ENCODE measurements at regions not wholly inside any gene's neighbourhood (a gene's known extent, or its start where the extent isn't known, plus 50 kb on each side); places are given as distances from the start of the nearest gene placed in this dataset.
"Not testable (repeated sequence)": the region's sequence is repeated elsewhere in the genome, so short reads cannot be mapped to it uniquely, and the experiment has no call there.

DNA sequence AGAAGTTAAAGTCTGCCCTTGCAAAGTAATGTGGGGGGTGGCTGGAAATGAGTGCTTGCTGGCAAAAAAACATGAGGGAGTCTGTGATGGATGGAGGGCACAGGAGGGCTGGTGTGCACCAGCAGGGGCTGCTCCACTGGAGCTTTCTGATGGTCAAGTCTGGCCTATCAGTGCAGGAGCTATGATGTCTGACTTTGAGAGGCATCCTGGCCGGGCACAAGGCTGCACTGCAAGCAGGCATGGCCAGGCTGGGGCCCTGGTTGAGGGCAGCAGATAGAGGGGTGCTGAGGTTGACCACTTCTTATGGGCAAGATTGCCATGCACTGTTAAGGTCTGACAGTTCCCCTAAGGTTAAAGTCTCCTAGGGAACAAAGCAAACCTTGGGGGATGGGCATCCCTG lies 1140.2 kb downstream of the FAM133A start:
- Mint-ChIP-seq H3K4me3 (no peak overlapping the region), H3K27ac (no peak overlapping the region), H3K36me3 (no peaks in the 10 kb centered on the region), H3K27me3 (no peaks in the 10 kb centered on the region), H3K9me3 (no peaks in the 10 kb centered on the region), H3K4me1 (ENCODE audit: low read depth) (no peaks in the 10 kb centered on the region)
- ChIA-PET POLR2A (no interaction called here), CTCF (no interaction called here)
- no peak for DNase-seq
- intact Hi-C loops (cut with micrococcal nuclease) = no loop called here

DNA sequence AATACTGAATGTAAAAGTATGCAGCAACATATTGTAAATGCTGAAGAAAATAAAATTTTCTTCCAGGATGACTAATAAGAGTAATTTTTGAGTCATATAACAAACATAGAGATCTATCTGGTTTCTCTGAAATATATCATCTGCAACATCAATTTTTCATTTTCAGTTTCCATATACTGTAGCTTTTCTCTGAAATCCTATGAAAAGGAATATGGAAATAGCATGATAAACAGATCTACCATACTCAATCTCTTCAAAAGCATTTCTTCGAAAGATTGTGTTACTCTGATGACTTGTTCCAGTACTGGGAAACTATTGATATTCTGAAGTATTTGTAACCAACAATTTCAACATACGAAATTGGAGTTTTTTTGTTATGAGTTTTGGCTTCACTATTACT lies 1156.7 kb downstream of the FAM133A start:
- Mint-ChIP-seq H3K27ac (no peak overlapping the region), H3K4me1 (ENCODE audit: low read depth) (no peaks in the 10 kb centered on the region), H3K9me3 (no peaks in the 10 kb centered on the region), H3K36me3 (no peaks in the 10 kb centered on the region), H3K4me3 (no peak overlapping the region), H3K27me3 (no peaks in the 10 kb centered on the region)
- ChIA-PET CTCF (no interaction called here), POLR2A (no interaction called here)
- no peak for DNase-seq
- intact Hi-C loops (cut with micrococcal nuclease) = no loop called here

DNA sequence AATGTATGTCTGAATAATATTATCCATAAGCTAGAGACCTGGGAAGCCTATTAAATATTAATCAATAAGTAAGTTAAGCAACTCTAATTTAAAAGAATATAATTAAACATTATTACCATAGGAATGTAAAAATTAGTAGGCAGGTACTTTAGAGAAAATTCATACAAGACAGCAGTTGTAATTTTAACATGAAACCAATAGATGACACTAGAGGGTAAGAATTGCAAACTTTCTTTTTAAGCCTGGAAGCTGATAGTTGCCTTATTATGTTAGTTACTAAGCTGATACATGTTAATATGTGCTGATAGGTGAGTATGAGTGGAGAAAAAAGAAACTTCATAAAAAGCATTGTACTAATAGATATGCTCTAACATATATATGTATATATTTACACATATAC lies 1157.4 kb downstream of the FAM133A start:
- no peak for DNase-seq
- Mint-ChIP-seq H3K4me1 (ENCODE audit: low read depth) (no peaks in the 10 kb centered on the region), H3K36me3 (no peaks in the 10 kb centered on the region), H3K9me3 (no peaks in the 10 kb centered on the region), H3K4me3 (no peak overlapping the region), H3K27me3 (no peaks in the 10 kb centered on the region), H3K27ac (no peak overlapping the region)
- intact Hi-C loops (cut with micrococcal nuclease) = no loop called here
- CTCF ChIA-PET = no interaction called here
- POLR2A ChIA-PET = no interaction called here

DNA sequence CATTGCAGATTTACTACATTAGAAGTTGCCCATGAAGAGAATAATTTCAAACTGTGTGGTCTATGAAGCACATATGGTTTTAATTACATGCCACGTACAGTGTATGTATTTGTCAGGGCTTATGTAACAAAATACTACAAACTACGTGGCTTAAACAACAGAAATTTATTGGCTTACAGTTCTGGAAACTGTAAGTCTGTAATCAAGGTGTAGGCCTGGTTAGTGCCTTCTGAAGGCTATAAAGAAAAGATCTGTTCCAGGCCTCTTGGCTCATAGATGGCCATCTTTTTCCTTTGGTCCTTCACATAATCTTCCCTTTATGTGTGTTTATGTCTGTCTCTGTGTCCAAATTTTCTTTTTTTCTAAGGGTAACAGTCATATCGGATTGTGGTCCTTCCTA lies 1160.2 kb downstream of the FAM133A start:
- no peak overlapping the region for H3K27ac Mint-ChIP-seq
- CTCF ChIA-PET = no interaction called here
- H3K4me3 Mint-ChIP-seq = no peak overlapping the region
- no peaks in the 10 kb centered on the region for H3K36me3 Mint-ChIP-seq
- POLR2A ChIA-PET = no interaction called here
- DNase-seq = no peak
- H3K4me1 Mint-ChIP-seq (ENCODE audit: low read depth) = no peaks in the 10 kb centered on the region
- intact Hi-C loops (cut with micrococcal nuclease) = no loop called here
- H3K9me3 Mint-ChIP-seq = no peaks in the 10 kb centered on the region
- no peaks in the 10 kb centered on the region for H3K27me3 Mint-ChIP-seq

DNA sequence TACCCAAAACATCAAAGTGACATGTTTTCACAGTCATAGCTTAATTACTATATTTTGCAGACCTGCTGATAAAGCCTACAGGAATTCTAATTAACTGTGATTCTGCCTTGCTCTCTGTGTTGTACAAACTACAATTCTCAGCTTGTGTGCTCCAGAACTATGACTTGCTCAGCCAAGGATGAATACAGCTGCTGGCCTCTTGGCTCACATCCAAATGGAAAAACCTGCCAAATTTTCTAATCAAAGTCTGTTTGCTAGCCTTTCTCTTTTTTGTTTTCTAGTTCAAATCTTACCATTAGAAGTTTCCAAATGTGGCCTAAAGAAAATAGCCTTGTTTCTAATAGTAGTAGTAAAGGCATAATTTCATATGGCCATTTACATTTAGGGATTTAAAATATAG lies 1176.8 kb downstream of the FAM133A start:
- H3K9me3 Mint-ChIP-seq = no peaks in the 10 kb centered on the region
- no peak overlapping the region for H3K4me3 Mint-ChIP-seq
- ChIA-PET CTCF (no interaction called here), POLR2A (no interaction called here)
- H3K27ac Mint-ChIP-seq = no peak overlapping the region
- H3K36me3 Mint-ChIP-seq = no peaks in the 10 kb centered on the region
- intact Hi-C loops (cut with micrococcal nuclease) = no loop called here
- H3K27me3 Mint-ChIP-seq = no peaks in the 10 kb centered on the region
- no peak for DNase-seq
- no peaks in the 10 kb centered on the region for H3K4me1 Mint-ChIP-seq (ENCODE audit: low read depth)

DNA sequence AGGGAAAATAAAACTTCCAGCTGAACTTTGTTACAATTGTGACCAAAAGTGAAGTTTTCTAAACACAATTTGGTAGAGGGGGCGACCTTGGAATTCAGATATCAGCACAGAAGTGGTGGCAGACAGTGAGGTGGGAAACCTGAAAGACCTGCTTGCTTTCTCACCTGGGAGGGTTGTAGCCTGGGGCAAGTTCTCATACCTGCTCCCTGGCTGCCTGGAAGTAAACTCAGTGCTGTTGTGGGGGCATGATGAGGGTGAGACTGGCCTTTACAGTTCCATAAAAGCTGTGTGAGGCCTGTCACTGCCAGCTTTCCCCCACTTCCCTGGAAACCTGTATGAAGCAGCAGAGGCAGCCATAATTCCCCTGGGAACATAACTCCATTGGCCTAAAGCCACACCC lies 1180.2 kb downstream of the FAM133A start:
- H3K27me3 Mint-ChIP-seq = no peaks in the 10 kb centered on the region
- H3K36me3 Mint-ChIP-seq = no peaks in the 10 kb centered on the region
- POLR2A ChIA-PET = no interaction called here
- intact Hi-C loops (cut with micrococcal nuclease) = no loop called here
- H3K27ac Mint-ChIP-seq = no peak overlapping the region
- CTCF ChIA-PET = no interaction called here
- peaks cover 11% of the 10 kb centered on the region for H3K9me3 Mint-ChIP-seq
- no peak for DNase-seq
- H3K4me1 Mint-ChIP-seq (ENCODE audit: low read depth) = no peaks in the 10 kb centered on the region
- no peak overlapping the region for H3K4me3 Mint-ChIP-seq

DNA sequence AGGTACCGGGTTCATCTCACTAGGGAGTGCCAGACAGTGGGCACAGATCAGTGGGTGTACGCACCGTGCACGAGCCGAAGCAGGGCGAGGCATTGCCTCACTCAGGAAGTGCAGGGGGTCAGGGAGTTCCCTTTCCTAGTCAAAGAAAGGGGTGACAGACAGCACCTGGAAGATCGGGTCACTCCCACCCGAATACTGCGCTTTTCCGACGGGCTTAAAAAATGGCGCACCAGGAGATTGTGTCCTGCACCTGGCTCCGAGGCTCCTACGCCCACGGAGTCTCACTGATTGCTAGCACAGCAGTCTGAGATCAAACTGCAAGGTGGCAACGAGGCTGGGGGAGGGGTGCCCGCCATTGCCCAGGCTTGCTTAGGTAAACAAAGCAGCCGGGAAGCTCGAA lies 1188.5 kb downstream of the FAM133A start:
- H3K9me3 Mint-ChIP-seq; H3K27me3 Mint-ChIP-seq; H3K4me1 Mint-ChIP-seq (ENCODE audit: low read depth); H3K36me3 Mint-ChIP-seq; H3K4me3 Mint-ChIP-seq; POLR2A ChIA-PET; DNase-seq; CTCF ChIA-PET; H3K27ac Mint-ChIP-seq; intact Hi-C loops (cut with micrococcal nuclease): not testable (repeated sequence)

DNA sequence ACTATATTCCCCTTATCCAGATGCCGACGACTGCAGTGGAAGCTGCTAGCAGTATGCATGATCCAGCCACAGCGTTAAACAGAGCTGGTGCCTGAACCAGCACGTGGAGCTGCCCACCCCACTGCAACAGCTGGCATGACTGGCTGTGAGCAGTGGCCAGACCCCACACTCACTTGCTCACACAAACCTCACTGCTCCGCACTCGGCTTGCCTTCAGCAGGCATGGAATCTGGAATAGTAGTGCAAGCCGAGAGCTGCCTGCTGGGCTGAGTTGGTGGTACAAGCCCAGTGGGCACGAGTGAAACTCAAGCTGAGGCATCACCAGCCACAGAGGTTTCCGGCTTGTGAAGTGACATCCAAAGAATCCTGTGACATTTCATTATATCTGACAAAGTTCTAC lies 1197.6 kb downstream of the FAM133A start:
- DNase-seq = no peak
- no peak overlapping the region for H3K4me3 Mint-ChIP-seq
- CTCF ChIA-PET = interaction anchor here (0.7 kb wide), 1 partner anchor 559 kb away, joined by 3 read pairs; no protein-coding TSS in a partner anchor
- no peaks in the 10 kb centered on the region for H3K27me3 Mint-ChIP-seq
- H3K36me3 Mint-ChIP-seq = no peaks in the 10 kb centered on the region
- intact Hi-C loops (cut with micrococcal nuclease) = no loop called here
- H3K4me1 Mint-ChIP-seq (ENCODE audit: low read depth) = no peaks in the 10 kb centered on the region
- peaks cover 4% of the 10 kb centered on the region for H3K9me3 Mint-ChIP-seq
- POLR2A ChIA-PET = no interaction called here
- H3K27ac Mint-ChIP-seq = no peak overlapping the region

DNA sequence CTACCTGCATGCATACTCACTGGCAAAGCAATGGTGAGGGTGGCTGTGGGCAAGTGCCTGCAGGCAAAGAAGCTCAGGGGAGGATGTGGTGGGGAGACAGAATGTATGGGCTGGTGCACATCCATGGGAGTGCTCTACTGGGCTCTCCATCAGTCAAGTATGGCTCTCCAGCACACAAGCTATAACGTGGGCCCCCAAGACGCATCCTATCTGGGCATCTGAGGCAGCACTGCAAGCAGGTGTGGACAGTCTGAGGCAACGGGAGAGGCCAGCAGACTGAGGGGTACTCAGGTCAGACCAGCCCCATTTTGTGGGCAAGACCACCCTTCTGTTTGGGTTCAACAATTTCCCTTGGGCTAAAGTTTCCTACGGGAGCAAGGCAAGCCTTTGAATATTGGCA lies 1227.8 kb downstream of the FAM133A start:
- DNase-seq = no peak
- Mint-ChIP-seq H3K27ac (no peak overlapping the region), H3K36me3 (no peaks in the 10 kb centered on the region), H3K27me3 (no peaks in the 10 kb centered on the region), H3K4me1 (ENCODE audit: low read depth) (no peaks in the 10 kb centered on the region), H3K9me3 (peaks cover 6% of the 10 kb centered on the region), H3K4me3 (no peak overlapping the region)
- ChIA-PET CTCF (no interaction called here), POLR2A (no interaction called here)
- intact Hi-C loops (cut with micrococcal nuclease) = no loop called here

DNA sequence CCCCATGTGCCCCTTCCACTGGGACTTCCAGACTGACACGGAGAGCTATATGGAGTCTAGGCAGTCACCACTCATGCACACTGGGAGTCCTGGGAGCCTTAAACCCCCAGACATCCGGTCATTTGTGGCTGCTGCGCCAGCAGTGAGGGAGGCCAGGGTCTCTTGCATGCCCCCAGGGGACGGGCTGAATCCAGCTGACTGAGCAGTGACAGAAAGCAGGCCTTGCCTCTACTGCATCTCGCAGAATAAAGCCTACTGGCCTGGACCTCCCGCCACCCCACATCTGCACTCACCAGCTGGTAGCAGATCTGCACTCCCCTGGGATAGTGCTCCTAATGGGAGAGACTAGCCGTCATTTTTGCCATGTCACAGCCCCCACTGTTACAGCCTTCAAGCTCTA lies 1234.2 kb downstream of the FAM133A start:
- no peaks in the 10 kb centered on the region for H3K27me3 Mint-ChIP-seq
- intact Hi-C loops (cut with micrococcal nuclease) = no loop called here
- no peaks in the 10 kb centered on the region for H3K9me3 Mint-ChIP-seq
- H3K27ac Mint-ChIP-seq = no peak overlapping the region
- H3K4me1 Mint-ChIP-seq (ENCODE audit: low read depth) = no peaks in the 10 kb centered on the region
- no peak overlapping the region for H3K4me3 Mint-ChIP-seq
- no peaks in the 10 kb centered on the region for H3K36me3 Mint-ChIP-seq
- DNase-seq = no peak
- CTCF ChIA-PET = no interaction called here
- POLR2A ChIA-PET = no interaction called here

DNA sequence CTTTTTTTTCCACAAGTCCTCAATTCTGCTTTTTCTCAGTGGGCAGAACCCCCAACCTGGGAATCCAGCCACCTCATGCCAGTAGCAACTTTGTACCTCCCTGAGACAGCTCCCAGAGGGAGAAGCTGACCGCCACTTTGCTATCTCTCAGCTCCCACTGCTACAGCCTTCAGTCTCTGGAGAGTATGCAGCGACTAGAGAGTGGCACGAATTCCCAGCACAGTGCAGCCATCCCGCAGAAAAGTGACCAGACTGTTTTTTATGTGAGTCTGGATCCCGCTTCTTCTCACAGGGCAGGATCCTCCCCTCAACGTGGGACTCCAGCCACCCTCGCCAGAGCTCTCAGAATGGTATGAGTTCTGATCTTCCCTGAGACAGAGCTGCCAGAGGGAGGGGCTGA lies 1234.6 kb downstream of the FAM133A start:
- Mint-ChIP-seq H3K9me3 (no peaks in the 10 kb centered on the region), H3K4me3 (no peak overlapping the region), H3K4me1 (ENCODE audit: low read depth) (no peaks in the 10 kb centered on the region), H3K36me3 (no peaks in the 10 kb centered on the region), H3K27ac (no peak overlapping the region), H3K27me3 (no peaks in the 10 kb centered on the region)
- ChIA-PET POLR2A (no interaction called here), CTCF (no interaction called here)
- intact Hi-C loops (cut with micrococcal nuclease) = no loop called here
- DNase-seq = no peak

DNA sequence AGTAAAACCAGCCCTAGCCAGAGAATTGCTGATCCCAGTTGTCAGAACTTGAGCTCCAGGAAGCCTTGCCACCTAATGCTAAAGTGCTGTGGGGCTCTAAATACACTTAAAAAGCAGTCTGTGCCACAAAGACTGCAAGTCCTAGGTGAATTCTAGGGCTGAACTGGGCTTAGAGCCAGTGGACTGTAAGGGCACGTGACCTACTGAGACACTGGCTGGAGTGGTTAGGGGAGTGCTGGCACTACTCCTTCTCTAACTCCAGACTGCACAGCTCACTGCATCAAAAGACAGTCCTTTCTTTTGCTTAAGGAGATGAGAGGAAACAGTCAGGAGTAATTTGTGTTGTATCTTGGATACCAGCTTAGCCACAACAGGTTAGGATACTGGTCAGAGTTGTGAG lies 1240.2 kb downstream of the FAM133A start:
- no peaks in the 10 kb centered on the region for H3K27me3 Mint-ChIP-seq
- H3K9me3 Mint-ChIP-seq = no peaks in the 10 kb centered on the region
- POLR2A ChIA-PET = no interaction called here
- H3K36me3 Mint-ChIP-seq = no peaks in the 10 kb centered on the region
- no peak overlapping the region for H3K4me3 Mint-ChIP-seq
- intact Hi-C loops (cut with micrococcal nuclease) = no loop called here
- CTCF ChIA-PET = no interaction called here
- no peaks in the 10 kb centered on the region for H3K4me1 Mint-ChIP-seq (ENCODE audit: low read depth)
- DNase-seq = no peak
- no peak overlapping the region for H3K27ac Mint-ChIP-seq

DNA sequence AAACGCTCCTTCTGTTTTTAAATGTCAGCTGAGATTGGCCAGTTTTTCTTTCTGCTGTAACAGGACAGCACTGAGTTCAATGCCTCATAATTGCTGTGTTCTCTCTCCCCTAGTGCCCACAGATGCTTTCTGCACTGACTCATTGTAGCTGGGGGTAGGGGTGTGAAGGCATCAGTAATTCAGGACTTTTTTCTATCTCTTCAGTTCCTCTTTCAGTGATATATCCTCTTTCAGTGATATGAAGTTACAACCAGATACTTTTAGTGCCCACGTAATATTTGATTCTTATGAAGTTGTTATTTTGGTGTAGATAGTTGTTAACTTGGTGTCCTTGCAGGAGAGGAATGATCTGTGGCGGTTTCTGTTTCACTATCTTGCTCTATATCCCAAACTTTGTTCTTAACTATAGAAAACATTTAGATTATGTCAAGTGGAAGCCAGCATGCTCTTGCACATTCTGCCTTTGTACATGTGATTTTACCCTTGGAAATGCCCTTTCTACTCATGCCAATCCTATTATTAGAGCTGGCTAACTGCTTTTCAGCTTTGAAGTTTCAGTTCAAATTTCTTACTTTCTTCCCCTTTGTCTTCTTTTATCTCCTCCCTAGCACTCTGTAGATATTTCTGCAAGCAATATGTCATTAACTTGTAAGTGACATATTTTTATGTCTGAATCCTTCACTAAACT lies 1258.4 kb downstream of the FAM133A start:
- H3K27me3 Mint-ChIP-seq = no peaks in the 10 kb centered on the region
- intact Hi-C loops (cut with micrococcal nuclease) = no loop called here
- ChIA-PET CTCF (no interaction called here), POLR2A (no interaction called here)
- DNase-seq = no peak
- no peaks in the 10 kb centered on the region for H3K36me3 Mint-ChIP-seq
- no peak overlapping the region for H3K27ac Mint-ChIP-seq
- H3K4me1 Mint-ChIP-seq (ENCODE audit: low read depth) = no peaks in the 10 kb centered on the region
- no peaks in the 10 kb centered on the region for H3K9me3 Mint-ChIP-seq
- no peak overlapping the region for H3K4me3 Mint-ChIP-seq

DNA sequence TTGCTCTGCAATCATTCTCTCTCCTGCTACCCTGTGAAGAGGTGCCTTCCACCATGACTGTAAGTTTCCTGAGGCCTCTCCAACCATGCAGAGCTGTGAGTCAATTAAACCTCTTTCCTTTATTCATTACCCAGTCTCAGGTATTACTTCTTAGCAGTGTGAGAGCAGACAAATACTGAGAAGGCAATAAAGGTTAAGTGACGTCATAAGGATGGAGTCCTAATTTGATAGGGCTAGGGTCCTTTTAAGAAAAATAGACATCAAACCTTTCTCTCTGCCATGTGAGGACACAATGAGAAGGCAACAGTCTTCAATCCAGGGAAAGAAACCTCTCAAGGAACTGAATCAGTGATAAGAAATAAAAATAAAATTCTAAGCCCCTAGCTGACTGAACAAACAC lies 1262.7 kb downstream of the FAM133A start:
- Mint-ChIP-seq H3K9me3 (peaks cover 2% of the 10 kb centered on the region), H3K36me3 (no peaks in the 10 kb centered on the region), H3K4me1 (ENCODE audit: low read depth) (no peaks in the 10 kb centered on the region), H3K4me3 (no peak overlapping the region), H3K27me3 (no peaks in the 10 kb centered on the region), H3K27ac (no peak overlapping the region)
- ChIA-PET CTCF (no interaction called here), POLR2A (no interaction called here)
- intact Hi-C loops (cut with micrococcal nuclease) = no loop called here
- DNase-seq = no peak

All from activated CD4-positive, alpha-beta memory T cell treated with anti-CD3 and anti-CD28 coated beads for 36 hours (primary cell).